Calu3 (cell line): ENCODE measurements at regions not wholly inside any gene's neighbourhood (a gene's known extent, or its start where the extent isn't known, plus 50 kb on each side); places are given as distances from the start of the nearest gene placed in this dataset.

ENCODE experiments used
- BruUV-seq: library from RNA; stranded (reverse); fragments of 400-500 nt; replicated peaks from 2 replicates; lab custom pipeline; 2021; lab: Mats Ljungman, UMichigan
- CTCF ChIA-PET: fragments of 300-600 bp; sonication (Branson Sonifier 250); formaldehyde crosslinking; loops from one replicate; lab custom pipeline; 2022; ENCODE audit warnings: antibody characterized with exemption; lab: Charles Lee
- DNase-seq: peaks from one replicate; pipeline ENCODE4 v3.0.0; 2022
- H3K27ac Mint-ChIP-seq: one replicate; pipeline ENCODE4 v1.8.0; 2022; ENCODE audit warnings: mixed read lengths; ENCODE audit not compliant: unreplicated experiment
- H3K27me3 Mint-ChIP-seq: one replicate; pipeline ENCODE4 v1.8.0; 2022; ENCODE audit warnings: mixed read lengths; ENCODE audit not compliant: unreplicated experiment
- H3K36me3 Mint-ChIP-seq: one replicate; pipeline ENCODE4 v1.8.0; 2022; ENCODE audit warnings: mild to moderate bottlenecking, moderate library complexity, mixed read lengths; ENCODE audit not compliant: insufficient read depth, unreplicated experiment
- H3K4me1 Mint-ChIP-seq: one replicate; pipeline ENCODE4 v1.8.0; 2022; ENCODE audit warnings: mild to moderate bottlenecking, low read depth, mixed read lengths; ENCODE audit not compliant: unreplicated experiment
- H3K4me3 Mint-ChIP-seq: one replicate; pipeline ENCODE4 v1.8.0; 2022; ENCODE audit warnings: mild to moderate bottlenecking, low read depth, moderate library complexity, mixed read lengths; ENCODE audit not compliant: unreplicated experiment
- H3K9me3 Mint-ChIP-seq: one replicate; pipeline ENCODE4 v1.8.0; 2022; ENCODE audit warnings: low read depth, mixed read lengths; ENCODE audit not compliant: unreplicated experiment
- CTCF ChIP-seq: fragments of 200-600 bp; IDR thresholded peaks from one replicate; pipeline ENCODE4 v1.8.0; 2022; ENCODE audit warnings: antibody characterized with exemption; ENCODE audit not compliant: unreplicated experiment
- intact Hi-C: fragments of 100-400 bp; cut with micrococcal nuclease; formaldehyde crosslinking; loops from one replicate; pipeline ENCODE4 v1.10.0; 2022; ENCODE audit not compliant: unreplicated experiment

GRCh38 chr16:22663389-22664064 lies 150.4 kb upstream of the HS3ST2 start:
- Mint-ChIP-seq H3K27ac (no peak overlapping the region), H3K4me1 (no peaks in the 10 kb centered on the region), H3K36me3 (no peaks in the 10 kb centered on the region), H3K27me3 (no peaks in the 10 kb centered on the region), H3K4me3 (no peak overlapping the region), H3K9me3 (no peaks in the 10 kb centered on the region)
- no TSS peak for BruUV-seq
- DNase-seq: no peak
- intact Hi-C loops: no loop called here
- CTCF ChIA-PET: interaction anchor here (0.6 kb wide), 1 partner anchor 463 kb away, joined by 7 read pairs; no protein-coding TSS in a partner anchor
- no peak for TF ChIP-seq CTCF

DNA sequence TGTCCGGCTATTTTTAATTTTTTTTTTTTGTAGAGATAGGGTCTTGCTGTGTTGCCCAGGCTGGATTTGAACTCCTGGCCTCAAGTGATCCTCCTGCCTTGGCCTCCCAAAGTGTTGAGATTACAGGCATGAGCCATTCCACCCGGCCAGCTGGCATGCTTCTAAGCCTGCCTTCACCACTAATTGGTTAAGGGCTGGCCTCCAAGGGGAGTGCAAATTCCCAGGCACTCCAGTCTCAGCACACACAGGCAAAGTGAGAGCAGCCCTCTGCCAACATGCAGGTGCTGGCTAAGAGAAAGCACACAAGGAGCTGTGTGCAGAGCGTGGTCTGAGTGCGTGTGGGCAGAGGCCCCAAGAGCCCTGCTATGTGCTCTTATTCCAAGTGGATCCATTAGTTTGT lies 149.8 kb upstream of the HS3ST2 start:
- CTCF ChIA-PET: interaction anchor here (0.6 kb wide), 1 partner anchor 462 kb away, joined by 7 read pairs; no protein-coding TSS in a partner anchor
- Mint-ChIP-seq H3K27ac (no peak overlapping the region), H3K9me3 (no peaks in the 10 kb centered on the region), H3K4me1 (no peaks in the 10 kb centered on the region), H3K4me3 (no peak overlapping the region), H3K27me3 (no peaks in the 10 kb centered on the region), H3K36me3 (no peaks in the 10 kb centered on the region)
- no TSS peak for BruUV-seq
- TF ChIP-seq CTCF: no peak
- DNase-seq: no peak
- intact Hi-C loops: no loop called here

- Mint-ChIP-seq H3K36me3 (no peaks in the 10 kb centered on the region), H3K4me3 (no peak overlapping the region), H3K27ac (no peak overlapping the region), H3K9me3 (no peaks in the 10 kb centered on the region), H3K4me1 (no peaks in the 10 kb centered on the region), H3K27me3 (no peaks in the 10 kb centered on the region)
- no peak for TF ChIP-seq CTCF
- no peak for DNase-seq
- intact Hi-C loops: no loop called here
- CTCF ChIA-PET: interaction anchor here (0.6 kb wide), 1 partner anchor 462 kb away, joined by 7 read pairs; no protein-coding TSS in a partner anchor
- no TSS peak for BruUV-seq
These were observed 149.4 kb upstream of the HS3ST2 start for GRCh38 chr16:22664561-22664997.

DNA sequence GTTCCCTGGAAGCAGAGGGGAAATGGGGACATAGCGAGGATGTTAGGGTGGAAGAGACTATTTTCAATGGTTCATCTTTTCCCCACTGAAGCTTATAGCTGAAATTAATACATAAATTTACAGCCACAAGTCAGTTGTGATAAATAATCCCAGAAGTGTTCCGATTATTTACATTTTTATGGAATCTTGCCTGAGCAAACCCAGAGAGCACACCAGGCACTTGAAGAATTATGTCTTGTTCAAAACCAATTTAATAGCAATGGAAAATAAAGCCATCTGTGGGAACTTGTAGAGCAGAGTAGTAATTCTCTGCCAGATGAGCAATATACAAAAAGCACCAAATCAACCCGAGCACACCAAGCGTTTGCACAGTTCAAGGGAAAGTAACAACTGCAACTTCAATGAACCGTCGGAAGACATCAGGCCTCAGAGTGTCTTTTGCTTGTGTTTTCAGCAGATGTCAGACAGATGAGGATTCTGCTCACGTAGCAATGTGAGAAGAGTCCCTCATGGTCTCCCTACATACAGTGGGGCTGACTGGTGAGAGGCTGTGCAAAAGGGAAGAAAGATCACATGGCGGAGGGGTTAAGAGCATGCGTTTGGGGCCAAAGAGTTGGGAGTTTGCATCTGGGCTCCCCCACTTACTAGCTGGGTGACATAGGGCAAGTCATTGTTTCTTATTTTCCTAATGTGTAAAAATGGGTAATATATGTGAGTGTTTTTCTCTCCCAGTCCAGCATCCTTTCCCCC lies 148.7 kb upstream of the HS3ST2 start:
- H3K4me1 Mint-ChIP-seq: no peaks in the 10 kb centered on the region
- no peak for TF ChIP-seq CTCF
- H3K27me3 Mint-ChIP-seq: no peaks in the 10 kb centered on the region
- H3K27ac Mint-ChIP-seq: no peak overlapping the region
- H3K9me3 Mint-ChIP-seq: no peaks in the 10 kb centered on the region
- no TSS peak for BruUV-seq
- CTCF ChIA-PET: no interaction called here
- no peak for DNase-seq
- intact Hi-C loops: no loop called here
- no peaks in the 10 kb centered on the region for H3K36me3 Mint-ChIP-seq
- no peak overlapping the region for H3K4me3 Mint-ChIP-seq
